GM21423 (cell line): ENCODE measurements at regions not wholly inside any gene's neighbourhood (a gene's known extent, or its start where the extent isn't known, plus 50 kb on each side); places are given as distances from the start of the nearest gene placed in this dataset.
"Not testable (repeated sequence)": the region's sequence is repeated elsewhere in the genome, so short reads cannot be mapped to it uniquely, and the experiment has no call there.

Experiments
- ATAC-seq: cut with Tn5 transposase; IDR thresholded peaks from one replicate; pipeline ENCODE4 v1.9.1; 2021; ENCODE audit warnings: mild to moderate bottlenecking, moderate library complexity; ENCODE audit not compliant: unreplicated experiment

DNA sequence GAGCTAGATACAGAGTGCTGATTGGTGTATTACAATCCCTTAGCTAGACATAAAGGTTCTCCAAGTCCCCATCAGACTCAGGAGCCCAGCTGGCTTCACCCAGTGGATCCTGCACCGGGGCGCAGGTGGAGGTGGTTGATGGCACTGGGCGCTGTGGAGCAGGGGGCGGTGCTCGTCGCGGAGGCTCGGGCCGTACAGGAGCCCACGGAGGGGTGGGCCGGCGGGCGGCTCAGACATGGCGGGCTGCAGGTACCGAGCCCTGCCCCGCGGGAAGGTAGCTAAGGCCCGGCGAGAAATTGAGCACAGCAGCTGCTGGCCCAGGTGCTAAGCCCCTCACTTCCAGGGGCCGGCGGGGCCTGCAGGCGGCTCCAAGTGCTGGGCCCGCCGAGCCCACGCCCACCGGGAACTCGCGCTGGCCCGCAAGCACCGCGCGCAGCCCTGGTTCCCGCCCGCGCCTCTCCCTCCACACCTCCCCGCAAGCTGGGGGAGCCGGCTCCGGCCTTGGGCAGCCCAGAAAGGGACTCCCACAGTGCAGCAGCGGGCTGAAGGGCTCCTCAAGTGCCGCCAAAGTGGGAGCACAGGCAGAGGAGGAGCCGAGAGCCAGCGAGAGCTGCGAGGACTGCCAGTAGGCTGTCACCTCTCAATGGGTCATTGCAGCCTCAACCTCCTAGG, 96.4 kb upstream of the MYO10 start:
- ATAC-seq: not testable (repeated sequence)

DNA sequence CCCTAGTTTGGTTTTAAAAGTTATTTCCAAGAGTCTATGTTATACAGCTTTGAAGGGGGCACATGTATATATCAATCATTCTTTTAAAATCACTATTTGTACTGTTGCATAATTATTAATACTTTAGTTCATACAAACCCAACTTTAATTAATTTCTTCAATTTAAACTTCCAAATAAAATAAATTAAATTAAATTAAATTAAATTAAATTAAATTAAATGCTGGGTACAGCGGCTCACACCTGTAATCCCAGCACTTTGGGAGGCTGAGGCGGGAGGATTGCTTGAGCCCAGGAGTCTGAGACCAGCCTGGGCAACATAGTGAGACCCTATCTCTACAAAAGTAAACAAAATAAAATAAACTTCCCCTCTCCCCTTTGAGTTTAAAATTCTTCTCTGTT, 98.9 kb upstream of the MYO10 start:
- ATAC-seq: not testable (repeated sequence)

DNA sequence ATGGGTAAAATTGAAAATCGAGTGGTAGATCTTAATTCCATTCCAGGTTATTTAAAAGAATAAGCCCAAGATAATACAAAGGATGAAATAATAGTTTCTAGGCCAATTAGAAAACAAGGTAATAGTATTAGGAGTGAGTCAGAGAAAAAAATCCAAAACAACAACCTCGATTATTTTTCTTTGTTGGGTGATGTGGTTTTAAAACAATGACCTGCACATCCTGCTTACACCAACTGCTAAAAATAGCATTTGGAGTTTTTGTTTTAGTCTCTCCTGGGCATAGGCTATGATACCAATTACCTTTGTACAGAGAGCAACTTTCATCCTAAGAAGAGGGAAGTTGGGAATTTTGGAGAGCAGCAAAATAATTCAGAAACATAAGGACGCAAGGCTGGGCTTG, 101.7 kb upstream of the MYO10 start:
- no peak for ATAC-seq

DNA sequence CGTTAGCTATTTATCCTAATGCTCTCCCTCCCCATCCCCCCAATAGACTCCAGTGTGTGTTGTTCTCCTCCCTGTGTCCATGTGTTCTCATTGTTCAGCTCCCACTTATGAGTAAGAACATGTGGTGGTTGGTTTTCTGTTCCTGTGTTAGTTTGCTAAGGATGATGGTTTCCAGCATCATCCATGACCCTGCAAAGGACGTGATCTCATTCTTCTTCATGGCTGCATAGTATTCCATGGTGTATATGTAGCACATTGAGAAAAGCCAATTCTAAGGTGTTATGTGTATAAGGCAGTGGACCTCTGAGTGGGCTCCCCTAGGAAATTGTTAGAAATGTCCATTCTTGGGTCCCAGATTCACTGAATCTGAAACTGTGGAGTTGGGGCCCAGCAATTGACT, 103.1 kb upstream of the MYO10 start:
- no peak for ATAC-seq

DNA sequence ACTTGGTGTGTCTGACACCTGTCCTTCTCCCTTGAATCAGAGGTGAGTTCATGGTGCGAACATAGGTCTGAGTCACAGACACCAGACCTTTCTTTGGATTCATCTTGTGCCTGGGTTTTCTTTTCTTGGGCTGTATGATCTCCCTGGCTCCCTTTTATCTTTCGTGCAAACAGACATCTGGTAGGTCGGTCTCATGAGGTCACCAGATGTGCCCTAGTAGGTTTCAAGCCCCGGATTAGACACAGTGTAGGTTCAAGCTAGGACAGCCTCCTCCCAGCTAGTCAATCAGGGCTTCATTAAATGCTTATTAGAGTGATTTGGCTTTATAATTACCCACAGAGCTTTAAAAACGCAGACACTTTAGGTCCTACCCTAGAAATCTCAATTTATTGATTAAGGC, 106.0 kb upstream of the MYO10 start:
- no peak for ATAC-seq

DNA sequence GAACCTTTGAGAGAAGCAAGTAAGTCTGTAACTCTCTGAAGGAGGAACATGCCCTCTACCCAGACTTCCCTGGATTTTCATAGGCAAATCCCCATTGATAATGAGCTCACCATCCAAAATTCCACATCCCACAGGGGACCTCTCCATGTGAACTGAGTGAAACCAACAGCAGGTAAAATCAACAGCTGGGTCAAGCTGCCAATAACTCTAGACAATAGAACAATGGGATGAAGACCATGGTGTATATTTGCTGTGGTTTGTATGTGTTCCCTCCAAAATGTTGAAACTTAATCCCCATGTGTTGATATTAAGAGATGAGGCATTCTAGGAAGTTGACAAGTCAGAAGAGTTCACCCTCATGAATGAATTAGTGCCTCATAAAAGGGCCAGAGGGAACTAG, 110.2 kb upstream of the MYO10 start:
- no peak for ATAC-seq

DNA sequence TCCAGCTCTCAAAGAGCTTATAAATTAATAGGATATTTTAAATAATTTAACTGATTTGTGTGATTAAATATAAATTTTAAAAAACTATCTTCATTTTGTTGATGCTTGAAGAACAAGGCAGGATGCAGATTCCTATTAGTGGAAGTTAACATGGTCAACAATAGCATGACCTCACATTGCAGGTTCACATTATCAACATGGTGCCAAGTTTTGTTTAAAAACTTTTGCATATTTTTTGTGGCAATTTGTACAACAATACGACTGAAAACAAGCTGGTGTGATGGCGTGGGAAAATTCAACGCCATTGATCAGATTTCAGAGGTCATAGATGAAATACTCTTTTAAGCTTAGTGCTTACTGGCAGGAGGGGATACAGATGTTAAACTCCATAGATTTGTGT, 114.1 kb upstream of the MYO10 start:
- no peak for ATAC-seq

DNA sequence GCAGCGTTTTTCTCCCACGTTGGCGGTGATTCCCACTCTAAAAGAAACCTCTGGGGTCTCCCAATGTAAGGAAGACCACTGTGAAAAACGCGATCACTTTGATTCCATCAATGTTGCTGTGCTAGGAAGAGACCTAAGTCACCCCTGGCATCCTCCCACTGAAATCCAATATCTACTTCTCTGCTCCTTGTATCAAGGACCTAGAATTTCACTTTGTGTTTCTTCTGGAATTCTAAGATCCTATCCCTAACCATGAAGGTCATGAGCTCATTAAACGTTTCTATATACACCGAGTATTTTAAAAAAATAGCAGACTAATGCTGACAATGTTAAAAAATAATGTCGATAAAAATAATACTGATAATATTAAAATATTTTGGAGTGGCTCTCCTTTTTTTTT, 118.8 kb upstream of the MYO10 start:
- no peak for ATAC-seq

DNA sequence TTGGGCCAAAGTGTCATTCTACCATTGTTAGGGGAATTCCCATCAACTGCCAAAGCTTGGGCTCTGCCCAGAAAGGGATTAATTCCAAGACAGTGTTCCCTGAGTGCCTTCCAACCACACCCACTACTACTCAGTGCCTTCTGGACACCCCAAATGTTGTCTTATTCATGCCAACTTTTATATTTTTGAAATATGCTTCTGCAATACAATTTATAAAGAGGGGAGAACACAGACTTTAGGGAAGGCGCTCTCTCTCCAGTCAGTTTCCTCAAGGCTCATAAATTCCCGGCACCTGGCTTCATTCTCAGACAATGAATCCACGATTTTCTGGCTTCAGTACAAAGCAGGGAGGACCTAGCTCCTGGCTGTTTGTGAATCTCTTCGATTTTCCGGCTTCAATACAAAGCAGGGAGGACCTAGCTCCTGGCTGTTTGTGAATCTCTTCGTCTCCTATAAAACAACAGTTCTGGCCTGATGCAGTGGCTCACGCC, 120.1 kb upstream of the MYO10 start:
- ATAC-seq: no peak

DNA sequence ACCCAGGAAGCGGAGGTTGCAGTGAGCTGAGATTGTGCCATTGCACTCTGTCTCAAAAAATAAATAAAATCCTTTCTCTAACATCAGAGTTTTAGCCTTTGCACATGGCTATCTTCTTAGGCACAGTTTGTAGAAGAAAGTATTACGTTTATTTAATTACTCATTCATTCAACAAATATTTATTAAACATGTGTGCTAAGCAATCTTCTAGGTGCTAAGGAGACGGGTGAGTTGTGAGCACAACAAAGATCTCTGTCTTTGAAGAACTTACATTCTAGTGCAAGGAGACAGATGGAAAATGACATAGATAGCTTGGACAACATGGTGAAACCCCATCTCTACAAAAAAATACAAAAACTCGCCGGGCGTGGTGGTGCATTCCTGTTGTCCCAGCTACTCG, 122.3 kb upstream of the MYO10 start:
- no peak for ATAC-seq

DNA sequence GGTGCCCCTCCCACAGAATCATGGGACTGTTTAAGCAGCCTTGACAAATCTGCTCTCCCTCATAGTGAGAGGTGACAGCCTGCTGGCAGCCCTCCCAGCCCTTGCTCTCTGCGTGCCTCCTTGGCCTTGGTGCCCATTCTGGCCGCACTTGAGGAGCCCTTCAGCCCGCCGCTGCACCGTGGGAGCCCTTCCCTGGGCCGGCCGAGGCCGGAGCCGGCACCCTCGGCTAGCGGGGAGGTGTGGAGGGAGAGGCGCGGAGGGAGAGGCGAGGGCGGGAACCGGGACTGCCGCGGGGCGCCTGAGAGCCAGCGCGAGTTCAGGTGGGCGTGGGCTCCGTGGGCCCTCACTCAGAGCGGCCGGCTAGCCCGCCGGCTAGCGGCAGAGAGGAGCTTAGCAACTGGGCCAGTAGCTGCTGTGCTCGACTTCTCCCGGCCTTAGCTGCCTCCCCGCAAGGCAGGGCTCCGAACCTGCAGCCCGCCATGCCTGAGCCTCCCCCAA, 125.9 kb upstream of the MYO10 start:
- ATAC-seq: no peak

DNA sequence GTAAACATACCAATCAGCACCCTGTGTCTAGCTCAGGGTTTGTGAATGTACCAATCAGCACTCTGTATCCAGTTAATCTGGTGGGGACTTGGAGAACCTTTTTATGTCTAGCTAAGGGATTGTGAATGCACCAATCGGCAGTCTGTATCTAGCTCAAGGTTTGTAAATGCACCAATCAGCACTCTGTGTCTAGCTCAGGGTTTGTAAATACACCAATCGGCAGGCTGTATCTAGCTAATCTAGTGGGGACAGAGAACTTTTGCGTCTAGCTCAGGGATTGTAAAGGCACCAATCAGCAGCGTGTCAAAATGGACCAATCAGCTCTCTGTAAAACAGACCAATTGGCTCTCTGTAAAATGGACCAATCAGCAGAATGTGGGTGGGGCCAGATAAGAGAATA, 126.7 kb upstream of the MYO10 start:
- not testable (repeated sequence) for ATAC-seq

DNA sequence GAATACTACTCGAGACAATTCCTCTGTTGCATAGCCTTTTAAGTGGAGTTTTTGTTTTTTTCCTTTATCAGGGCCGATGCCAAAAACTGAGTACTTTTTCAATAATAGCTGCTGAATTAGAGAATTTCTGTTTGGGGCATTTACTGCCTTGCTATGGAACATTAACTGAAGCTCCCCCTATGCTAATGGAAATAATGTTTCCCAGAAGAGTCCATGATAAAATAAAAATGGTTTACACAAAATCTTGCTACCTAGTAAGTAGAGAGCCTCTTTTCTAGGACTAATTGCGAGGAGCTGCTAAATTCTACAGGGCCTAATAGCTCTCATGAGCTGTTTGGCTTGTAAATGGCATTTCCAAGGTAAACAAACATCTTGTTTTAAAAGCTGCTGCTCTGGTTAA, 128.2 kb upstream of the MYO10 start:
- ATAC-seq: no peak

DNA sequence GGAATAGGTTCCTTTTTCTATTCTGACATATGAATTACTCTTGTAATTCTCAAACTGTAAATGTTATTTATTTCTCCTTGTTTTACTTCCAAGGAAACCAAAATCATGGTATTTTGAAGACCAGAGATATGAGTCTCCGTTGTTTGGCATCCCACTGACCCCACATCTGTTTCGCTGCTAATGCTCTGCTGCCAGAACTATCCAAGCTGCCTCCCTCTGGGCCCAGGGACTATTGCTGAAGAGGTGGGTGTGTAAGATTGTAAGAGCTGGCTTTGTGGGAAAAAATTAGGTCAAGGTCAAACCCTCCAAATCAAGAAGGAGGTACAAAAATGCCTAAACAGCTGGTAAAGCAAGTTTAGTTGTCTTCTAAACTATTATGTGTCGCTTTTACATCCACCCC, 129.4 kb upstream of the MYO10 start:
- no peak for ATAC-seq

DNA sequence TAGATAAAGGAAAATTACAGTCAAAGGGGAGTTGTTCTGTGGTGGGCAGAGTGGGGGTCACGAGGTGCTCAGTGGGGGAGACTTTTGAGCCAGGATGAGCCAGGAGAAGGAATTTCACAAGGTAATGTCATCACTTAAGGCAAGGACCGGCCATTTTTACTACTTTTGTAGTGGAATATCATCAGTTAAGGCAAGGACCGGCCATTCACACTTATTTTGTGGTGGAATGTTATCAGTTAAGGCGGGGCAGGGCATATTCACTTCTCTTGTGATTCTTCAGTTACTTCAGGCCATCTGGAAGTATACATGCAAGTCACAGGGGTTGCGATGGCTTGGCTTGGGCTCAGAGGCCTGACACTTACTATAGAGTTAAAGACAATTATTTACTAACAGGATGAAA, 129.9 kb upstream of the MYO10 start:
- not testable (repeated sequence) for ATAC-seq

DNA sequence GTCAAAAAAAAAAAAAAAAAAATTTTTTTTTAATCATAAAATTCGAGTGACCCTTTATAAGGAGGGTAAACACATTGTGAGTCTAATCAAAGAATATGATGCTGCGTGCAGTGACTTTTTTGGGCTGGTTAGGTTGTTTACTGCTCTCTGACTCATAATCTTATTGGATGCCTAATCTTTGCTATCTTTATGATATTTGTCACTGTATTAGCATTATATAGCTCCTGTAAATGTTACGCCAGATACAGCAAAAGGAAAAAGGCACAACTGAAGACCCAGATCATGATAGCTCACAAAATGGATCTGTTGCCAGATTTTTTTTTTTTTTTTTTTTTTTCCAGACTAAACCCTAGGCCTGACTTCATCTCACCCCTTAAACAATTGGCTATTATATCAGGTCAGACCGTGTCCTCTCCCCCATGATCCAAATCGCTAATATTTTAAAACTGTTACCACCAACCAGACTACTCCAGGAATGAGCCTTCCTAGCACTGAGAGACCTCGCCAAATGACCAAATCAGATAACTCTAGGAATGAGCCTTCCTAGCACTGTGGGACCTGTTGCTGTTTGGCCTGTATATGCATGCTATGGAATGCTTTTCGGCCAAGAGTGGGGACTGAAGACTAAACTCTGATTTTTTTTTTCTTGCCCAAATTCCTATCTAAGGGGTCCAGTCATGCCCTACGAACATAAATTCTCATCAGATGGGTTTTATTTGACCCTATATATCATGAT, 131.7 kb upstream of the MYO10 start:
- no peak for ATAC-seq

DNA sequence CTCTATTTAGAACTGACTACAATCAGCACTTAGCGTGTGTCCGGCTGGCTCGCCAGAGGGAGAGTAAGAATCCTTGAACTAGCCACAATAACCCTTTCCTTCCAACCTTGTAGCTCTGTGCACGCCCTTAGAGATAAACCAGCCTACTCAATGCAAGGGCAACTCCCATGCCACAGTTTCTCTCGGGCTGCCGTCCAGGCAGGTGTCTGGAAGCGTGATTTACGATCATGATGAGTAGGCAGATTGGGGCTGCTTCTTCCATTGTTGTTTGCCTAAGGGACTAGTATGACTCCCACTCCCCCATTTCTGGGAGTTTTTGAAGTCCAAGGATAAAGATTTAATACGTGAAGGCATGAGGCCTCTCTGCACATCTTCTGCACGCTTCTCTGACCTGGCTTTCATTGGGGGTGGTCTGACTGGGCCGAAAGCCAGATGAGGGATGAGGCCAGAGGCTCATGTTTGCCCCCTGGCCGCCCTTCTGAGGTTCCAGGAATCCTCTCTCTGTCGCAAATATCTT, 134.0 kb upstream of the MYO10 start:
- no peak for ATAC-seq

DNA sequence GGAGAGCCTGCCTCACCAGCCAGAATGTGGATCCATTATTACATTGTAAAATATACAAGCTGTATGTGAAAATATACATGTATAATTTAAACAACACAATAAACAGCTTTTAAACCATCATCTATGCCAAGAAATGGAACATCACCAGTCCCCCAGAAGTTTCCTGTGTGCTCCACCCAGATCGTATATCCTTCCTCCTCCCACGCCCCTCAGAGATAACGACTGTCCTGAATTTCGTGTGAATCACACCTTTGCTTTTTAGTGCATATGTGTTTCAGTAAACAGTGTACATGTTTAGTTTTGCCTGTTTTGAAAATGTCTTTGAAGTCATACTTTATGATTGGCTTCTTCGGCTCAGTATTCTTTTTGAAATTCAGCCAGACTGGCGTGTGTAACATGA, 134.6 kb upstream of the MYO10 start:
- no peak for ATAC-seq

DNA sequence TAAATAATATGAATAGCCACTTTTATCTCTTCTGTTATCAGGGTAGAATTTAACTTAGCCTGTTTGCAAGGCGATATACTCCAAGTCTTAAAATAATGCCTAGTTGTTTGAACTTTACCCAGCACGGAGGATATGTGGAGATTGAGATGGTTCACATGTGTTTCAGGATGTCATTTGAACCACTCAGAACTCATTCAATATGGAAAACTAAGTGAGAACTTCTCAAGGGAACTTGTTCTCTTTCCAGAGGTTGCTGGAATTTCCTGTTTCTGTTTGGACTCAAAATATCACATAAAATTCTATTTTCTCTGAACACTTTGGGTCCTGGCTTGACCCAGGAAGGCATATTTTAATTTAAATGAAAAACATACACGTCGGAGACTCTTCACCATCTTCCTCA, 139.1 kb upstream of the MYO10 start:
- no peak for ATAC-seq

DNA sequence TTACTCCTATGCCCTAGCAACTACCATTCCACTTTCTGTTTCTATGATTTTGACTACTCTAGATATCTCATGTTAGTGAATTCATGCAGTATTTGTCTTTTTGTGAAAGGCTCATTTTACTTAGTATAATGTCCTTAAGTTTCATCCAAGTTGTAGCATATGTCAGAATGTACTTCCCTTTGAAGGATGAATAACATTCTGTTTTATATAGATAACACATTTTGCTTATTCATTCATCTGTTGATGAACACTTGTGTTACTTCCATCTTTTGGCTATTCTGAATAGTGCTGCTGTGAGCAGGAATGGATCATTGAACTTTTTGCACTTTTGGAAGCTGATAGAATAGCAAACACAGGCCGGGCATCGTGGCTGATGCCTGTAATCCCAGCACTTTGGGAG, 140.2 kb upstream of the MYO10 start:
- no peak for ATAC-seq

DNA sequence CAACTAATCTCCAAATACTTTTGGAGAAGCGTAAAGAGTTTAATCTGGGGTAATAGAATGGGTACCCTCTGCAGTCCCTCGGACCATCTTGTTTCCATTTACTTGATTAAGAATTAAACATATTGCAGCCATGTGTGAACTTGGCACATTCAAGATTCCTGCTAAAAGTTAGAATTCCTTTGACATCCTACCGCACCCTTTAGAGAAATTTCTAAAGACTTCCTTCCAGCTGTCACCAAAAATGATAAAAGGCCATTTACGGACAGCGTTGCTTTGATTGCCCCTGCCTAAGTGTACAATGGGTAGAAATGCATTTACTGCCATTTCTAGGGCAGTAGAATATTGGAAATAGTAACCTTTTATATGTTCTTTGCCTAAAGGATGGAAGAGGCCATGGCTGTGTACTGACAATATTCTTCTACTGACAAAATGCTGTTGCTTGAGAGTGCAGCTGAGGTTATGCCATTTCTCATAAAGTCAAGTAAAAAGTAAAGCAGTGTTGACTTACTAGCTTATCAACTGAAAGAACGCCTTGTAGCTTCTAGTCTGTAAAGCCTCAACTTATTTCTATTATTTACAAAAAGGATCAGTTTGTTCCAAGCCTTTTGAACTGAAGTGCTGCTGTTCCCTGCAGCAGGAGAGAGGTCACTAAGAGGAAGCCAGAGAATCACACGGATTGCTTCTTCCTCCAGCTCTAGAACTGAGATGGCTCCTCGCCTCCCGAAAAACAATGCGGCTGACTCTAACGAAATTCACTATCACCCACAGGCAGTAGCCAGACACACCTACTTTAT, 139.8 kb upstream of the BASP1 start:
- ATAC-seq: no peak
